ENCODE measurements at regions not wholly inside any gene's neighbourhood (a gene's known extent, or its start where the extent isn't known, plus 50 kb on each side); places are given as distances from the start of the nearest gene placed in this dataset.

DNA sequence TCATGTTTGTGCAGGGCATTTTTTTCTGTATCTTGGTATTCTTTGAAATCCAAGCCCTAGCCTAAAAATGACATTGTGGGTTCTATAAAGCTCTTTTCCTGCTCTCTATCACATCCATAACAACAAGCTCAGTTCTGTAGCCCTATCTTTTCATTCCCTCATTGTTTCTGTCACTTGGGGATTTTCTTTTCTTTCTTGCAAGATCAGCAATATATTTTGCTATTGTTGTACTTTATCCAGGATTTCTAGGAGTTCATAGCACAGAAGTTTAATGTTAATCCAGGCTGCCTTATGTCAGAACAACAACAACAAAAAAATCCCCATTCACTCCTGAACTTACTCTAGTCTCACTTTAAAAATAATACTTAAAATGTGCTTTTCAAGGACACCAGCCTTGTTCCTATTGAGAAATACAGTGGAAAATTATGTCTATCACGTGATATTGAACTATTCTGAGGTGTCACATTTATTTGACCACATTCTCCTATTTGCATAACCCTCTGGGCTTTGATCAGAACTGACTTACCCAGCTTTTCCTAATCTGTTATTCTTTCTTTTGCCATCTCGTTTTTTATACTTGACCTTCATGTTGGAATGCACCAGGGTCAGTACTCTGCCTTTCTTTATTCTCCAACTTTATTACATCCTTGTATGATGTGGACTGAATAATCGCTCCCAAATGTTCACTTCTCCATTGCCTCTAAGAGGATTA lies 112.8 kb downstream of the MAGEB5 start:
- no peak overlapping the region for H3K27ac ChIP-seq (ENCODE audit: low read depth, low read length)
- no peaks in the 10 kb centered on the region for H3K9me3 ChIP-seq (ENCODE audit: control insufficient read depth, insufficient read depth, low read length)
- no peaks in the 10 kb centered on the region for H3K9me2 ChIP-seq (replicated peaks; ENCODE audit: control insufficient read depth, low read length)
- H3K4me3 ChIP-seq (ENCODE audit: low read length) = no peak overlapping the region
- H4K20me1 ChIP-seq (ENCODE audit: control insufficient read depth, insufficient read depth, low read depth, low read length) = no peaks in the 10 kb centered on the region
- TF ChIP-seq CTCF (IDR thresholded peaks at IDR 0.05; ENCODE audit: low read depth, low read length, poor library complexity, severe bottlenecking) (no peak), EZH2phosphoT487 (IDR thresholded peaks at IDR 0.05; ENCODE audit: borderline replicate concordance, low read length) (no peak)
- H3K4me2 ChIP-seq (ENCODE audit: low read length) = no peak overlapping the region
- no peaks in the 10 kb centered on the region for H3K27me3 ChIP-seq (ENCODE audit: control insufficient read depth, low read length)
- H3F3A ChIP-seq (ENCODE audit: control insufficient read depth, insufficient read depth) = no peaks in the 10 kb centered on the region
- H3K79me2 ChIP-seq (ENCODE audit: control insufficient read depth, low read length) = no peaks in the 10 kb centered on the region
- H3K4me1 ChIP-seq (ENCODE audit: control insufficient read depth, low read length) = no peaks in the 10 kb centered on the region
- H3K36me3 ChIP-seq (ENCODE audit: control insufficient read depth, low read length) = no peaks in the 10 kb centered on the region

- Histone ChIP-seq H3K4me1 (ENCODE audit: control insufficient read depth, low read length) (no peaks in the 10 kb centered on the region), H3K27ac (ENCODE audit: low read depth, low read length) (no peak overlapping the region), H4K20me1 (ENCODE audit: control insufficient read depth, insufficient read depth, low read depth, low read length) (no peaks in the 10 kb centered on the region), H3F3A (ENCODE audit: control insufficient read depth, insufficient read depth) (no peaks in the 10 kb centered on the region), H3K27me3 (ENCODE audit: control insufficient read depth, low read length) (no peaks in the 10 kb centered on the region), H3K79me2 (ENCODE audit: control insufficient read depth, low read length) (no peaks in the 10 kb centered on the region), H3K36me3 (ENCODE audit: control insufficient read depth, low read length) (no peaks in the 10 kb centered on the region), H3K4me2 (ENCODE audit: low read length) (no peak overlapping the region), H3K4me3 (ENCODE audit: low read length) (no peak overlapping the region), H3K9me2 (replicated peaks; ENCODE audit: control insufficient read depth, low read length) (no peaks in the 10 kb centered on the region), H3K9me3 (ENCODE audit: control insufficient read depth, insufficient read depth, low read length) (no peaks in the 10 kb centered on the region)
- TF ChIP-seq CTCF (IDR thresholded peaks at IDR 0.05; ENCODE audit: low read depth, low read length, poor library complexity, severe bottlenecking) (no peak), EZH2phosphoT487 (IDR thresholded peaks at IDR 0.05; ENCODE audit: borderline replicate concordance, low read length) (no peak)
These were observed 93.3 kb downstream of the MAGEB5 start for GRCh38 chrX:26309262-26309661.

DNA sequence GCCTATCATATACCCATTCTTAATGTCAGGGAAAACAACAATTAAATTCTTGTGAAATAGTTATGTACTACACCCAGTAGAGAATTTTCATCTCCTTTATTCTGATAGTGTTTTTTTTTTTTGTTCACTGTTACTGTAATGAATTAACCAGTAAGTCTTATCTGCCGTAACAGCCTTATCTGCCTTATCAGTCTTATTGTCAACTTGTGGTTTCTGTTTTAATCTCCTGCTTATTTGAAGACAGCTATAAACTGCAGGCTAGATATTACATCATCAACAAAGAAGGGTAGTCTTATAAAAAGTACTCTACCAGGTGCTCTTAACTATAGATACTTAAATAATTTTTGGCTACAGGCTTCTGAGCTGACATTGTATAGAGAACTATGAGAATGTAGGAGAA lies 79.5 kb downstream of the MAGEB5 start:
- TF ChIP-seq EZH2phosphoT487 (IDR thresholded peaks at IDR 0.05; ENCODE audit: borderline replicate concordance, low read length) (no peak), CTCF (IDR thresholded peaks at IDR 0.05; ENCODE audit: low read depth, low read length, poor library complexity, severe bottlenecking) (no peak)
- no peak overlapping the region for H3K4me2 ChIP-seq (ENCODE audit: low read length)
- no peak overlapping the region for H3K4me3 ChIP-seq (ENCODE audit: low read length)
- no peaks in the 10 kb centered on the region for H3K36me3 ChIP-seq (ENCODE audit: control insufficient read depth, low read length)
- H3F3A ChIP-seq (ENCODE audit: control insufficient read depth, insufficient read depth) = no peaks in the 10 kb centered on the region
- H3K9me2 ChIP-seq (replicated peaks; ENCODE audit: control insufficient read depth, low read length) = no peaks in the 10 kb centered on the region
- no peaks in the 10 kb centered on the region for H4K20me1 ChIP-seq (ENCODE audit: control insufficient read depth, insufficient read depth, low read depth, low read length)
- no peak overlapping the region for H3K27ac ChIP-seq (ENCODE audit: low read depth, low read length)
- no peaks in the 10 kb centered on the region for H3K79me2 ChIP-seq (ENCODE audit: control insufficient read depth, low read length)
- no peaks in the 10 kb centered on the region for H3K4me1 ChIP-seq (ENCODE audit: control insufficient read depth, low read length)
- H3K27me3 ChIP-seq (ENCODE audit: control insufficient read depth, low read length) = no peaks in the 10 kb centered on the region
- no peaks in the 10 kb centered on the region for H3K9me3 ChIP-seq (ENCODE audit: control insufficient read depth, insufficient read depth, low read length)
